Gastroesophageal sphincter (tissue), 4 donors: ENCODE measurements at regions not wholly inside any gene's neighbourhood (a gene's known extent, or its start where the extent isn't known, plus 50 kb on each side); places are given as distances from the start of the nearest gene placed in this dataset.

Experiments
- ATAC-seq: fragments of 150-250 bp; one replicate; pipeline ENCODE4 v1.9.1; 2016; ENCODE audit warnings: mild to moderate bottlenecking, moderate library complexity
- H3K27ac ChIP-seq, 4 donors: fragments of 200-600 bp; sonication (generic) in 3 of 4; 1 replicate in 3 of 4; 2 replicates in 1 of 4; pipeline ENCODE4 v1.5.1; 2016 to 2019
- H3K27me3 ChIP-seq: fragments of 200-600 bp; sonication (generic); one replicate; pipeline ENCODE4 v1.5.1; 2019
- H3K36me3 ChIP-seq, 2 donors: fragments of 200-600 bp; sonication (generic); one replicate each; pipeline ENCODE4 v1.5.1; 2019; ENCODE audit warnings: control low read depth in 1 of 2
- H3K4me1 ChIP-seq, 3 donors: fragments of 200-600 bp; sonication (generic); 1 replicate in 2 of 3; 2 replicates in 1 of 3; pipeline ENCODE4 v1.5.1; 2016 to 2019; ENCODE audit warnings: control low read depth in 2 of 3
- H3K4me3 ChIP-seq, 2 donors: fragments of 200-600 bp; sonication (generic); one replicate each; pipeline ENCODE4 v1.5.1; 2019; ENCODE audit warnings: mild to moderate bottlenecking in 1 of 2, moderate library complexity in 1 of 2
- H3K9me3 ChIP-seq, 3 donors: fragments of 200-600 bp; sonication (generic); one replicate each; pipeline ENCODE4 v1.5.1; 2017 to 2019; ENCODE audit warnings: control low read depth in 2 of 3
- CTCF ChIP-seq, 4 experiments: fragments of 200-600 bp in 2 of 4; fragments of 450-650 bp in 2 of 4; sonication (generic) in 1 of 4; IDR thresholded peaks; one replicate each; pipeline ENCODE4 v1.5.1; 2017 to 2019; ENCODE audit warnings: antibody characterized with exemption in 4 of 4, mild to moderate bottlenecking in 2 of 4, moderate library complexity in 2 of 4
- EP300 ChIP-seq: sonication (generic); formaldehyde crosslinking; IDR thresholded peaks from one replicate; pipeline ENCODE4 v1.6.1; 2017; ENCODE audit warnings: antibody characterized with exemption, mild to moderate bottlenecking
- POLR2A ChIP-seq, 2 donors: fragments of 450-650 bp; IDR thresholded peaks; one replicate each; pipeline ENCODE4 v1.6.1; 2017; ENCODE audit warnings: antibody characterized with exemption in 2 of 2, mild to moderate bottlenecking in 2 of 2, moderate library complexity in 1 of 2
- POLR2AphosphoS5 ChIP-seq: sonication (generic); formaldehyde crosslinking; IDR thresholded peaks from one replicate; pipeline ENCODE4 v1.6.1; 2017; ENCODE audit warnings: antibody characterized with exemption
- WGBS, 2 donors: methylation state at CpG; one replicate each; pipeline ENCODE4 v1.1.5; 2018; ENCODE audit warnings: low coverage in 1 of 2; 5-methylcytosine and 5-hydroxymethylcytosine counted together

- no peaks in the 10 kb centered on the region for H3K36me3 ChIP-seq
- no peak overlapping the region for H3K27ac ChIP-seq
- H3K27me3 ChIP-seq, result no peaks in the 10 kb centered on the region
- WGBS, 2 donors, result no CpG with 5 or more reads among the region's 5 CpGs
- H3K4me3 ChIP-seq, result no peak overlapping the region
- H3K9me3 ChIP-seq, result peaks cover 0 to 15% (median 0%) of the 10 kb centered on the region in 3 donors
- H3K4me1 ChIP-seq, result peaks cover 0 to 25% (median 7%) of the 10 kb centered on the region in 3 donors
- TF ChIP-seq CTCF (IDR thresholded peaks at IDR 0.05) (no peak), POLR2AphosphoS5 (no peak), EP300 (no peak), POLR2A (IDR thresholded peaks at IDR 0.05) (no peak)
- ATAC-seq, result no peak
Measured at GRCh38 chr6:165872811-165873210, 209.8 kb upstream of the PDE10A start.

DNA sequence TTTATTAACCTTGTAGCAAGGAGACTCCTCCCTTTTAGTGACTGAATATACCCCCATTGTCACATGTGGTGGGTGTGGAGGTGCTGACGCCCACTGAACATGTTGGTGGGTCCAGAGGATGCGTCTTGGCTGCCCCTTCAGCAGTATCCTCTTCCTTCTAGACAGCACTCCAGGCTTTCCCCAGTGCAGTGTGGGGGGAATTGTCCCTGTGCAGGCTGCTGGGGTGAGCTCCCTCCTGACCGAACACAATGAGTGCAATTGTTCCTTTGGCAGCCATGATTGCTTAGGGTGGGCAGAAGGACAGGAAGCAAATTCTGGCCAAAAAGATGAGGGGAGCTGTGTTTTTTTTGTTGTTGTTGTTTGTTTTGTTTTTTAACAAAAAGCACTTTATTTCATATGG lies 209.3 kb upstream of the PDE10A start:
- WGBS, 2 donors, result 80% methylated on average over 1 of the region's 3 CpGs

DNA sequence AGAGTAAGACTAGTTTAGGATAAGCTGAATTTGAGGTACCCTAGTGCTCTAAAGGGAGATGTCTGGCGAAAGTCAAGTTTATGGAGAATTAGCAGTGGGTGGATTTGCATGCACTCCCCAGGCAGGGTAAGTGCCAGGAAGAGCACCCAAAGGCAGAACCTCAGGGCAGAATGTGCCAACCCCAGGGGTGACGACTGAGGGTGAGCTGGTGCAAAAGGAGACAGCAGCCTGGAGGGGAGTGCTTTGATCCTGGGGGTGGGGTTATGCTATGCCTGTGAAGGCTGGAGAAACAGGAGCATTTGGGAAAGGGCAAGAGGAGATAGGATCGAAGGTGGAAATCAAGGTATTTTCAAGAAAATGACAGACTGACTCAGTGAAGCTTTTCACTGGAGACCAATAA lies 208.5 kb upstream of the PDE10A start:
- TF ChIP-seq POLR2A (IDR thresholded peaks at IDR 0.05) (no peak), POLR2AphosphoS5 (no peak), CTCF (IDR thresholded peaks at IDR 0.05) (no peak), EP300 (no peak)
- peaks cover 0 to 13% (median 7%) of the 10 kb centered on the region in 3 donors for H3K4me1 ChIP-seq
- H3K27me3 ChIP-seq, result no peaks in the 10 kb centered on the region
- peaks cover 0 to 24% (median 0%) of the 10 kb centered on the region in 3 donors for H3K9me3 ChIP-seq
- 78 to 93% methylated on average over 2 of the region's 3 CpGs for WGBS, 2 donors
- no peak overlapping the region for H3K4me3 ChIP-seq
- no peak overlapping the region for H3K27ac ChIP-seq
- ATAC-seq, result no peak
- no peaks in the 10 kb centered on the region for H3K36me3 ChIP-seq

More for the DNA sequence above, 209.3 kb upstream of the PDE10A start:
- no peak for TF ChIP-seq EP300
- TF ChIP-seq POLR2AphosphoS5, result no peak
- TF ChIP-seq CTCF (IDR thresholded peaks at IDR 0.05), result no peak
- TF ChIP-seq POLR2A (IDR thresholded peaks at IDR 0.05), result no peak
- Histone ChIP-seq H3K36me3 (no peaks in the 10 kb centered on the region), H3K27me3 (no peaks in the 10 kb centered on the region), H3K4me1 (peaks cover 0 to 21% (median 7%) of the 10 kb centered on the region in 3 donors), H3K27ac (no peak overlapping the region), H3K9me3 (peaks cover 0 to 17% (median 0%) of the 10 kb centered on the region in 3 donors), H3K4me3 (no peak overlapping the region)
- no peak for ATAC-seq

- Histone ChIP-seq H3K36me3 (no peaks in the 10 kb centered on the region), H3K4me1 (peaks cover 0 to 5% (median 0%) of the 10 kb centered on the region in 3 donors), H3K27ac (no peak overlapping the region), H3K27me3 (no peaks in the 10 kb centered on the region), H3K4me3 (no peak overlapping the region), H3K9me3 (peaks cover 0 to 36% (median 0%) of the 10 kb centered on the region in 3 donors)
- TF ChIP-seq POLR2AphosphoS5, result no peak
- TF ChIP-seq CTCF (IDR thresholded peaks at IDR 0.05), result no peak
- WGBS, 2 donors, result 80 to 88% methylated on average over 2 to 3 of the region's 3 CpGs
- no peak for ATAC-seq
Measured at GRCh38 chr6:165869526-165869925, 206.5 kb upstream of the PDE10A start.

- Histone ChIP-seq H3K27me3 (no peaks in the 10 kb centered on the region), H3K4me3 (no peak overlapping the region), H3K36me3 (no peaks in the 10 kb centered on the region), H3K4me1 (no peaks in the 10 kb centered on the region), H3K27ac (no peak overlapping the region), H3K9me3 (peaks cover 0 to 33% (median 0%) of the 10 kb centered on the region in 3 donors)
- TF ChIP-seq CTCF (IDR thresholded peaks at IDR 0.05), result no peak
- TF ChIP-seq POLR2A (IDR thresholded peaks at IDR 0.05), result no peak
- TF ChIP-seq POLR2AphosphoS5, result no peak
- no peak for TF ChIP-seq EP300
- no peak for ATAC-seq
- 100% methylated on average over 1 of the region's 1 CpG; no CpG with 5 or more reads in 1 of the 2 donors for WGBS, 2 donors
Measured at GRCh38 chr6:165864925-165865324, 201.9 kb upstream of the PDE10A start.
